Gastrocnemius medialis (tissue), 4 donors: ENCODE measurements at regions not wholly inside any gene's neighbourhood (a gene's known extent, or its start where the extent isn't known, plus 50 kb on each side); places are given as distances from the start of the nearest gene placed in this dataset.

ENCODE experiments used
- ATAC-seq, 2 donors: fragments of 150-250 bp; one replicate each; pipeline ENCODE4 v1.9.1; 2016
- DNase-seq, 2 donors: peaks; one replicate each; pipeline ENCODE4 v3.0.0-alpha.2; 2019
- H3K27ac ChIP-seq, 4 donors: fragments of 200-600 bp; sonication (generic); 1 replicate in 1 of 4; 2 replicates in 3 of 4; pipeline ENCODE4 v1.5.1; 2016 to 2018; ENCODE audit warnings: mild to moderate bottlenecking in 2 of 4, moderate library complexity in 1 of 4
- H3K27me3 ChIP-seq, 3 donors: fragments of 200-600 bp; sonication (generic) in 2 of 3; 1 replicate in 1 of 3; 2 replicates in 2 of 3; pipeline versions ENCODE4 v1.5.1 to v1.6.0; 2016 to 2019; ENCODE audit warnings: mild to moderate bottlenecking in 1 of 3, moderate library complexity in 1 of 3
- H3K36me3 ChIP-seq, 2 donors: fragments of 200-600 bp; sonication (generic) in 1 of 2; one replicate each; pipeline ENCODE4 v1.5.1; 2017 to 2018
- H3K4me1 ChIP-seq, 2 donors: fragments of 200-600 bp; sonication (generic) in 1 of 2; one replicate each; pipeline ENCODE4 v1.5.1; 2016 to 2017; ENCODE audit warnings: mild to moderate bottlenecking in 2 of 2
- H3K4me3 ChIP-seq, 4 donors: fragments of 200-600 bp; sonication (generic) in 3 of 4; 1 replicate in 1 of 4; 2 replicates in 3 of 4; pipeline ENCODE4 v1.5.1; 2016 to 2019; ENCODE audit warnings: mild to moderate bottlenecking in 2 of 4
- H3K9me3 ChIP-seq, 3 donors: fragments of 200-600 bp; sonication (generic) in 2 of 3; 1 replicate in 1 of 3; 2 replicates in 2 of 3; pipeline ENCODE4 v1.5.1; 2016 to 2019
- POLR2A ChIP-seq, 2 donors: fragments of 450-650 bp; IDR thresholded peaks; one replicate each; pipeline ENCODE4 v1.6.1; 2017; ENCODE audit warnings: antibody characterized with exemption in 2 of 2, mild to moderate bottlenecking in 2 of 2, moderate library complexity in 2 of 2
- in situ Hi-C, 4 donors: fragments of 200-750 bp; cut with MboI; loops; one replicate each; pipeline versions ENCODE4 v1.15.0 to v1.8.0; 2017; ENCODE audit warnings: low sequenced_read_pairs in 4 of 4
- intact Hi-C: fragments of 100-400 bp; cut with DNase I; formaldehyde crosslinking; loops from one replicate; pipeline ENCODE4 v1.15.1; 2023; ENCODE audit warnings: low total_unique reads
- TF ChIP-seq, protein P1 (sequence below), 5 experiments: fragments of 450-650 bp in 3 of 5; fragments of 200-600 bp in 2 of 5; sonication (generic) in 2 of 5; IDR thresholded peaks in 4 of 5; conservative IDR thresholded peaks in 1 of 5; 1 replicate in 4 of 5; 2 replicates in 1 of 5; pipeline ENCODE4 v1.5.1; 2016 to 2019; ENCODE audit warnings: antibody characterized with exemption in 5 of 5, mild to moderate bottlenecking in 3 of 5, moderate library complexity in 3 of 5

DNA sequence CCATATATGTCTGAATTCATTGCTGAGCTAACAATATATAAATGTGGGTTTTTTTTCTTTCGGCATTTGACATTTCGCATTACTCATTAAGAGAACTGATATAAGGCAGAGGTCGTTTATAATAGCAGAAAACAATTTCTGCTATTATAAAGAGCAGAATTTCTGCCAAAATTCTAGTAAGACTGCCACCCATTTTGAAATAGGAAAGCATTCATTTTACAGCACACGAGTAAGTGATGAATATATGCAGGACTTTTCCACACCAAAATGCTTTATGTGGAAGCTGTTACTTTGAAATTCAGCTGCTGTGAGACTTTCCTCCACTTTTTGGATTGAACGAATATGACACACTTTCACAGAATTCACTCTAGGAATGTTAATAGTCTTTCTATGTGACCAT lies 610.9 kb upstream of the MAN1A1 start:
- H3K27ac ChIP-seq, result no peak overlapping the region
- intact Hi-C loops, result no loop called here

DNA sequence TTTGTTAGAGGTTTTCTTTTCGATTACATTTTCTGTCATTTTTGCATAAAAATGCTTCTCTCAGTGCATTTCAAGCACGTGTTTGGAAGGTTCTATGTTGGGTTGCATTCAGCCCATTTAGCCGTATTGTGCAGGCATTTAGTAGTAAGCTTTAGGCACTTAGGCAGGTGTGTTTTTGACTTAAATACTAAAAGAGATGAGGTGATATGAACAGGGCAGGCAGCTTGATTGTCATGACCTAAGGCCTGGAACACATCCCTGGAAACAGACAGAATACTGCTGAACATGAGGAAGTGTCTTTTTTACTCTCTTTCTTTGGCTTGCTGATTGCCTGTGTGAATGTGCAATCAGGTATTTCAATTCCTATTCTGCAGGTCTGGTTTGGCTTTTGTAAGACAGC lies 610.5 kb upstream of the MAN1A1 start:
- Histone ChIP-seq H3K27me3 (no peaks in the 10 kb centered on the region), H3K4me1 (no peaks in the 10 kb centered on the region), H3K9me3 (no peaks in the 10 kb centered on the region), H3K27ac (no peak overlapping the region), H3K36me3 (no peaks in the 10 kb centered on the region), H3K4me3 (no peak overlapping the region)
- no peak for TF ChIP-seq POLR2A (IDR thresholded peaks at IDR 0.05)
- TF ChIP-seq, protein P1, sequence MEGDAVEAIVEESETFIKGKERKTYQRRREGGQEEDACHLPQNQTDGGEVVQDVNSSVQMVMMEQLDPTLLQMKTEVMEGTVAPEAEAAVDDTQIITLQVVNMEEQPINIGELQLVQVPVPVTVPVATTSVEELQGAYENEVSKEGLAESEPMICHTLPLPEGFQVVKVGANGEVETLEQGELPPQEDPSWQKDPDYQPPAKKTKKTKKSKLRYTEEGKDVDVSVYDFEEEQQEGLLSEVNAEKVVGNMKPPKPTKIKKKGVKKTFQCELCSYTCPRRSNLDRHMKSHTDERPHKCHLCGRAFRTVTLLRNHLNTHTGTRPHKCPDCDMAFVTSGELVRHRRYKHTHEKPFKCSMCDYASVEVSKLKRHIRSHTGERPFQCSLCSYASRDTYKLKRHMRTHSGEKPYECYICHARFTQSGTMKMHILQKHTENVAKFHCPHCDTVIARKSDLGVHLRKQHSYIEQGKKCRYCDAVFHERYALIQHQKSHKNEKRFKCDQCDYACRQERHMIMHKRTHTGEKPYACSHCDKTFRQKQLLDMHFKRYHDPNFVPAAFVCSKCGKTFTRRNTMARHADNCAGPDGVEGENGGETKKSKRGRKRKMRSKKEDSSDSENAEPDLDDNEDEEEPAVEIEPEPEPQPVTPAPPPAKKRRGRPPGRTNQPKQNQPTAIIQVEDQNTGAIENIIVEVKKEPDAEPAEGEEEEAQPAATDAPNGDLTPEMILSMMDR (IDR thresholded peaks at IDR 0.05 in 4 of 5, conservative IDR thresholded peaks at IDR 0.05 in 1 of 5), result no peak
- intact Hi-C loops, result no loop called here
- no peak for ATAC-seq
- in situ Hi-C loops, result no loop called here
- DNase-seq, result no peak

More for the DNA sequence above, 610.9 kb upstream of the MAN1A1 start:
- H3K9me3 ChIP-seq, result no peaks in the 10 kb centered on the region
- H3K4me3 ChIP-seq, result no peak overlapping the region
- ATAC-seq (no peak), DNase-seq (no peak)
- no peaks in the 10 kb centered on the region for H3K36me3 ChIP-seq
- no peaks in the 10 kb centered on the region for H3K4me1 ChIP-seq
- H3K27me3 ChIP-seq, result no peaks in the 10 kb centered on the region
- in situ Hi-C loops, result no loop called here
- TF ChIP-seq, protein P1 (IDR thresholded peaks at IDR 0.05 in 4 of 5, conservative IDR thresholded peaks at IDR 0.05 in 1 of 5), result no peak
- TF ChIP-seq POLR2A (IDR thresholded peaks at IDR 0.05), result no peak

DNA sequence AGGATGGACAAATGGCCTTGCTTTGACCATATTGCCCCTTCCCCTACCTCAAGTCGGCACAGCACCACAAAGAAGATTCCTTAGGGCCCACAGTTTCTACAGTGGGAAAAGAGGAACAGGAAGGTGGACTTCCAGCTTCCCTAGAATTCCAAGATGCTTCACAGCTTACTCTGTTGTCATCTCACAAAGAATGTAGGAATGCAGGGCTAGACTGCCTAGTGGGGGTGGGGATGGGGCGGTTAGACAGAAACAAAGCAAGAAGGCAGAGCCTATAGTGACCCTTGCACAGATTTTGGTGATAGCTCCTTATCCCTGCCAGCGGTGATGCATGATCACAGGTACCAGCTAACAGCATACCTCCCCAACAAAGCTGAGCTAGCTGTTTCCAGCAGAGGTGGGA lies 607.6 kb upstream of the MAN1A1 start:
- Histone ChIP-seq H3K36me3 (no peaks in the 10 kb centered on the region), H3K27ac (no peak overlapping the region), H3K4me1 (no peaks in the 10 kb centered on the region), H3K4me3 (no peak overlapping the region), H3K27me3 (no peaks in the 10 kb centered on the region), H3K9me3 (no peaks in the 10 kb centered on the region)
- in situ Hi-C loops, result no loop called here
- intact Hi-C loops, result no loop called here
- DNase-seq (no peak), ATAC-seq (no peak)
- TF ChIP-seq POLR2A (IDR thresholded peaks at IDR 0.05), result no peak
- TF ChIP-seq, protein P1 (IDR thresholded peaks at IDR 0.05 in 4 of 5, conservative IDR thresholded peaks at IDR 0.05 in 1 of 5), result no peak

DNA sequence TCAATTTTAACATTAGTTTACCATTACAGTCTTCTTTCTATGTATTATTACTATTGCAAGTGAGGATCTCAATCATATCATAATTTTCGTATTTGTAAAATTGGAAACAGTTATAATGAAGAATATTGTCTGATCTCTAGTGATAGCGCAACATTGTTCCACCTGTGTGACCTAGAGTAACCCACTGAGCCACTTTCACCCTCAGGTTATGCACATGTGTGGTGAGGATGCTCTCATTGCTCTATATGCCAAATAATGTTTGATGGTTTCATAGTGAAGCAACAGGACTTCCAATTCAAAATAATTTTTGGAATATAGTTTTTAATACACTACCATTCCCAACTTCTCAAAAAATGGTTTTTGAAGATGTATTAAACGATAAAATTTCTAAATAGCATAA lies 603.1 kb upstream of the MAN1A1 start:
- DNase-seq (no peak), ATAC-seq (no peak)
- no peak overlapping the region for H3K4me3 ChIP-seq
- no peak for TF ChIP-seq POLR2A (IDR thresholded peaks at IDR 0.05)
- TF ChIP-seq, protein P1 (IDR thresholded peaks at IDR 0.05 in 4 of 5, conservative IDR thresholded peaks at IDR 0.05 in 1 of 5), result no peak
- H3K4me1 ChIP-seq, result no peaks in the 10 kb centered on the region
- intact Hi-C loops, result no loop called here
- no peaks in the 10 kb centered on the region for H3K36me3 ChIP-seq
- H3K27me3 ChIP-seq, result no peaks in the 10 kb centered on the region
- no peaks in the 10 kb centered on the region for H3K9me3 ChIP-seq
- in situ Hi-C loops, result no loop called here
- no peak overlapping the region for H3K27ac ChIP-seq

DNA sequence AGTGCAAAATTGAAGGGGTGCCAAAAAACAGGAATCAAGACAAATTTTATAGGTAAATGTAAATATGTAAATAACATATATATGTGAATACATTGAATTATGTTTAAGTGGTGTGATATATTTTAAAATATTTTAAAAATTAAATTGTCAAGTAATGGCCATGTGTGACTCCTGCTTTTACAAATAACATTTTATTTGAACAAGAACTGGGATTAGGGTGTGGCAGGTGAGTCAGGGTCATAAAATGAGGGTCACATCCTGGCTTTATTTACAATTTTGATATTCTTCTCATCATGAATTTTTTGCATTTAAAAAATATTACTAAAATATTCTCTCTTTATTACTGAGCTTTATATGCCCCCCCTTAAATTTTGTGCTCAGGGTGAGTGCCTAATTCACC lies 601.1 kb upstream of the MAN1A1 start:
- in situ Hi-C loops, result no loop called here
- Histone ChIP-seq H3K9me3 (no peaks in the 10 kb centered on the region), H3K4me1 (no peaks in the 10 kb centered on the region), H3K36me3 (no peaks in the 10 kb centered on the region), H3K4me3 (no peak overlapping the region), H3K27me3 (no peaks in the 10 kb centered on the region), H3K27ac (no peak overlapping the region)
- no peak for ATAC-seq
- intact Hi-C loops, result no loop called here
- TF ChIP-seq, protein P1 (IDR thresholded peaks at IDR 0.05 in 4 of 5, conservative IDR thresholded peaks at IDR 0.05 in 1 of 5), result no peak
- no peak for TF ChIP-seq POLR2A (IDR thresholded peaks at IDR 0.05)
- DNase-seq, result no peak
